GM18517 (cell line): ENCODE measurements at regions not wholly inside any gene's neighbourhood (a gene's known extent, or its start where the extent isn't known, plus 50 kb on each side); places are given as distances from the start of the nearest gene placed in this dataset.

Source experiments
- ATAC-seq: cut with Tn5 transposase; IDR thresholded peaks from one replicate; pipeline ENCODE4 v1.9.1; 2021; ENCODE audit warnings: mild to moderate bottlenecking, moderate library complexity; ENCODE audit not compliant: unreplicated experiment

DNA sequence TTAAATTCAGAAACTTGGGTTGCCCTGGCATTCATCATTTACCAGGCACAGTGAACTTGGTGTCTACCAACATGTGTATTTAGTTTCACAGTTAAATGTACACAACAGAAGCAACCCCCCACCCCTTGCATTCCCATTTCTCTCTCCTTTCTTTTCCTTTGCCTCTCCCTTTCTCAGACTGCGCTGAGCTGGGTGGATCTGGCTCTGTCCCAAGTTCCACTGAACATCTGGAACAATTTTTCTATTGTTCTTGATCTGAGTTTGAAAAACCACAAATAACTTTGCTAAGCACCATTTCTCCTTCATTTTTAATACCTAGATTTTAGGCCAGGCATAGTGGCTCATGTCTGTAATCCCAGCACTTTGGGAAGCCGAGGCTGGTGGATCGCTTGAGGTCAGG lies 242.2 kb downstream of the ABHD5 start:
- ATAC-seq, result no peak

DNA sequence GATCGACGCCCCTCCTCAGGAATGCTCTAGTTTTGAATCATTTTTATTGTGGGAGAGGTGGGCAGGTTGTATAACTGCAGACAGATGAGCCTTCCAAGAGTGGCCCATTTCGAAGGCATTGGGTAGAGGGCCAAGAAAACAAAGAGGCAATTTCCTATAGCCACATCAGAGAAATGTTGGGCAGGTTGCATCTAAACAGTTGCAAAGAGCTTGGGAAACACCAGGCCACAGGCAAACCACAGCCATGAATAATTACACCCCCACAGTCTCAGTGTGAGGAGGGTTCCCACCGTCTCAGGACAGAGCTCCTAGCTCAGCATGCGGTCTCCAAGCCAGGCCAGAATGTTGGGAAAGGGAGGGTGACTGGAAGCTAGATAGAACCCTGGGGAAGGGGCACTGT lies 257.3 kb downstream of the ABHD5 start:
- no peak for ATAC-seq

DNA sequence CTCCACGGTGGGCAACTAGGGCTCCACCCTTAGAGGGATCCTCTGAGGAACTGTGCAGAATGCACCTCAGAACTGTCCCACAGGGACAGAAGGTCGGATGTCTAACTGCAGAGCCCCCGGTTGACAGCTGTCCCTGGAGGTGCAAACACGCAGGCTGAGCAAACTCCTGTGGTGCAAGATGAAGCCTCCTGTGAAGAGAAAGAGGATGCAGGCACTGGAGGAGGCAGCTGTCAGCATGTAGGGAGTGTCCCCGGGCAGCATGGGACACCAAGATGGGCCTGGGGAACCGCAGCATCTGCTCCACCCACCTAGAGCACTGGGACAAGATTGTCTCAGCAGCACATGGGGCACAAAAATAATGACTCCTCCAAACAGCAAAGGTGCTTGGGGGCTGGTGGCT lies 258.9 kb downstream of the ABHD5 start:
- ATAC-seq, result no peak

DNA sequence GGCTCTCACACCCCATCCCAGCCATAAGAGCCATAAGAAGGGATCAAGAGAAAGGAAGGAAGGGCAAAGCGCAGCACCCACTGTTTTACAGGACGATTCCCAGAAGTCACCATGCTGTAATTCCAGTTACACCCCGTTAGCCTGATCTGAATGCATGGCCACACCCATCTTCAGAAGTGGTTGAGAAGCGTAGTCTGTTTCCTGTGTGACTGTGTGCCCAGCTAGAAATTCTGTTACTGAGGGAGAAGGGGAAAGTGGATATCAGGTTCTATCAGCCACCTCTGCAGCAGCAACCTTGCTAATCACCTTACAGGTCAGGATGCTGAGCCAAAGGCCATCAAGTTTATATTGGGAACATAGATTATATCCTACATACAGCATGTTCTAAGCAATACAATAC lies 260.0 kb downstream of the ABHD5 start:
- no peak for ATAC-seq

DNA sequence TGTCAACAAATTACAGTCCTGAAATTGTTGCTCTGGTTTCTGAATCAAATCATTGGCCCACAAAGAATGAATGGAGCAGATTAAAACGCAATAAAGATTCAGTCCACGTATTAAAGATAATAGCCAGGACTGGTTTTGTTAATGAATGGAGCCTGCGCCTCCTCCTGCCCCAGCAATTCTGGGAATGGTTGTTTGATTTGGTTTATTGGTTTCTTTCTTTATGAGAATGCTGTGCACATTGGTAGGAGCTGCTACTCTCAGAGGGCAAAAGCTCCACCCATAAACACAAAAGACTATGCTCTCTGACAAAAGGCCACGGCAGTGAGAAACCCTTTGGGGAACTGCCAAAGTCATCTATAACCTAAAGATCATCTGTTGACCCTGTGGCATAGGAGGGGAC lies 261.1 kb downstream of the ABHD5 start:
- no peak for ATAC-seq

DNA sequence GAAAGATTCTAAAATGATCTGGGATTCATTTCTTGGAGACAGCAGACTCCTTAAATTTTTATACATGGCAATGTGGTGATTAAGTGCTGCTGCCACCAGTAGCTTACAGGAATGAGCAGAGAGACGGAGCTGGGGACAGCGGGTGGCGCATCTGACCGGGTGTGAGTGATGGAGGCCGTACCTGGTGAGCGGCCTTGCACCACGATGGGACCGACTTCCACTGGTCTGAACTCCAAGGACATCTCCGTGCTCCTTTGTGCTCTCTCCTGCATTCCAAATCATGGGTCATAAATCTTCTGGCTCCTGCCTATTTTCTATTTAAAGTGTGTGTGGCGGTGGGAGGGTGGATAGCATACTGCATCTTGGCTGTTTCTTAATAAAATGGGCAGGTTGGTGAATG lies 262.6 kb downstream of the ABHD5 start:
- no peak for ATAC-seq

DNA sequence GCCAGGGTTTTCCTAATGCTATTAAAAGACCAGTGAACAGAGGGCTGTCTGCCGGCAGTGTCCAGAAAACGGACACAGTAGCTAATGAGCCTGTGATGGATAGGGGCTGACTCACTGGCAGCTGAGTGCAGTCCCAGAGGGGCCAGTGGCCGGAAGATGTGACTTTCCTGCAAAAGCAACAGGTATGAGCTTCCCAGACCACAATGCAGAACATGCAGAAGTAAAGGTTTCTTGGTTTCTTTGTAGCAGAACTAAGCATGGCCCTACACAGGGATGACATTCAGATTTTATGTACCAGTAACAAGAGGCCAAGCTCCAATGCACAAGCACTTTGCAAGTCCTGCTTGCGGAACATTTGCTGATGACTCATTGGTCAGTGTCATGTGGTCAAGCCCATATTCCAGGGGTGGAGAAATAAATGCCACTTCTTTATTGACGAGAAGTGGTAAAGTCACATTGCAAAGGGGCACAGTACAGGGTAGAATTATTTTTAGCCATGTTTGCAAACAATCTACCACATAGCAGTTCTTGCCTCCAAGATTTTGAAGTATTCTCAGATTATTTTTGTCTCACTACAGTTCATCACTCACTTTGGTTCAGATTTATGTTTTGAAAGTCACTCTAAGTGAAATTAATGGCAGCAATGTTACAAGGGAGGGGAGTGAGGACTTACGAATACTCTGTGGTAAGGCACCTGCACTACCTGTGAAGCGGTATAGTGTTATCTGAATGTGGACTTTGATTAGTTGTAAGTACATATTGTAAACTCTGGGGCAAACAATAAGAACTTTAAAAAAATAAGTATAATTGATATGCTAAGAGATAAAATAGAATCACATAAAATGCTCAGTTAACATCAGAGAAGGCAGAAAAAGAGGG lies 263.3 kb downstream of the ABHD5 start:
- no peak for ATAC-seq

DNA sequence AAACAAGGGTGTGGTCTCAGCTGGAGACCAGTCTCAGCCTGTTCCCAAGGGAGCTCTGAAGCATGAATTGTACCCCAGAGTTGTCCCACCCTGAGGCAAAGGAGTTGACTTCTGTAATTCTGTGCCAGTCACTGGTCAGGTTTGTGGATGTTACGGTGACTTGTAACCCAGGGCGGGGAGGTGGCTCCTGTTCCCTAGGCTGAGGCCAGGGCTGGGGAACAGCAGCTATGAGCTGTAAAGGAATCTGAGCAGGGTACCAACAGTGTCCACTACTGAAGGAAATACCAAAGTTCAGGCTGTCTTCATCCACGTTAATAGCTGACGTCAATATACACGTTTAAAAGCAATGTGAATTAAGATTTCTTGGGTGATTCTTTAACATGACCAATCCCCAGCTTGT lies 266.2 kb downstream of the ABHD5 start:
- ATAC-seq, result no peak

DNA sequence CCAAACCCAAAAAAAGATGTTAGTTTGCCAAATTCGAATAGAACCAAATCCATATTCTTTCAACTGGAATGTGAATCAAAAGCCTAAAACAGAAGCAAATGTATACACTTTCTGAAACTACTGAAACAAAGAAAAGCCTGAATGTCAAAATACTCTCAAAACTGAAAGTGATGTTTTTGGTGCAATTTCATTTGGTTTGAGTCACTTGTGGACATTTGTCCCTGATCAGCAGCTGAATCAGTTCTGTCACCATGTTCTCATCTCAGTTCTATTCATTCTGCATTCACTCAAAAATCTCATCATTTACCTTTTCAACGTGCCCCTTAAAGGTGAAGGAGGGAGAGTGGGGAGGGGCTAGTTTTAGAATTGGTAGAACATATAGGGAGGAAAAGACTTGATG lies 266.8 kb downstream of the ABHD5 start:
- no peak for ATAC-seq

DNA sequence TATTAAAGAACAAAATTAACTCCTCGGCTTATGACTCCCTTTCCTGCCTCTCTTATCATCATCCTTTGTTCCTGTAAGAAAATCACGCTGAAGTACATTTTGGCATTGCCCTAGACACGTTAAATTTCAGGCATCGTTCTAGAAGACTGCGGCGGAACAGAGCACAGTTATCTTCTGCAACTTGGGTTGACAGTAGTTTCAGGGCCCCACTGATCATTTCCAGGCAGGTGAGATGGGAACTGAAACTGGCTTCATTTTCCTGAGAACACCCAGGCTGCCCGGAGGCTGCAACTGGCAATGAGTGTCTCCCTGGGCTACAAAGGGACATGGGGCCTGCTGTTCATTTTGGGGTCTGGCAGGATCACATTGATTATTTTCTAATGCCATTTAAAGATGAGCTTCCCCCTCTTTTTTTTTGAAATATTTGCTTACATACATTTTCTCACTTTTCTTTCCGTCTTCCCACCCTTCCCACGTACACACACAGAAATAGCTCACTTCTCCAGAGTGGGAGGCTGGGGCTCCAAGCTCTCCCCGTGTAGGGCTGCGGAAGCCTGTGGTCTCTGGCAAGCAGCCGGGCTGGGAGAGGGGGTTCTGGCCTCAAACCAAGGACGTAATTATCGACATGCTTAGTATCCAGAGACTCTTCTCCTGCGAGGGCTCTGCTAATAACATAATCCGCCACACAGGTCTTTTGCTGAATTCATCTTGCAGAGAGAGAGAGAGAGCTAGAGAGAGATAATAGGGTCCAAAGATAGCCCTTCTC lies 267.4 kb downstream of the ABHD5 start:
- ATAC-seq, result no peak

DNA sequence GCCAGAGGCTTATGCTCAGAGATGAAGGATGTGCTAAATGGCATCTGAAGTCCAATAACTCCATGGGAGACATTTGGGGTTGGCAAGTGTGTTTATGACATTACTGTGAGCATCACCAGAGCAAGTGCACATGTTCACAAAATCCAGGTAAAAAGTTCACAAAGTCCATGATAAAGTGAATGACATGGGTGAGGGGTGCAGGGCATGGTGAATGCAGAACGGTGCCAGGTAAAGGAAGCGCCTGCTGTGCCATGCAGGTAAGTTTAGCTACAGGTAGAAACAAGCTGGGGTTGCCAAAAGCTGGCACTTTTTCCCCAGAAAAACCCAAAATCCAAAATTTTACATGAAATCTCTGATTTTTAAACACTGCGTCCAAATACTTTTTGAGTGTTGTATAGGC lies 268.2 kb downstream of the ABHD5 start:
- no peak for ATAC-seq

DNA sequence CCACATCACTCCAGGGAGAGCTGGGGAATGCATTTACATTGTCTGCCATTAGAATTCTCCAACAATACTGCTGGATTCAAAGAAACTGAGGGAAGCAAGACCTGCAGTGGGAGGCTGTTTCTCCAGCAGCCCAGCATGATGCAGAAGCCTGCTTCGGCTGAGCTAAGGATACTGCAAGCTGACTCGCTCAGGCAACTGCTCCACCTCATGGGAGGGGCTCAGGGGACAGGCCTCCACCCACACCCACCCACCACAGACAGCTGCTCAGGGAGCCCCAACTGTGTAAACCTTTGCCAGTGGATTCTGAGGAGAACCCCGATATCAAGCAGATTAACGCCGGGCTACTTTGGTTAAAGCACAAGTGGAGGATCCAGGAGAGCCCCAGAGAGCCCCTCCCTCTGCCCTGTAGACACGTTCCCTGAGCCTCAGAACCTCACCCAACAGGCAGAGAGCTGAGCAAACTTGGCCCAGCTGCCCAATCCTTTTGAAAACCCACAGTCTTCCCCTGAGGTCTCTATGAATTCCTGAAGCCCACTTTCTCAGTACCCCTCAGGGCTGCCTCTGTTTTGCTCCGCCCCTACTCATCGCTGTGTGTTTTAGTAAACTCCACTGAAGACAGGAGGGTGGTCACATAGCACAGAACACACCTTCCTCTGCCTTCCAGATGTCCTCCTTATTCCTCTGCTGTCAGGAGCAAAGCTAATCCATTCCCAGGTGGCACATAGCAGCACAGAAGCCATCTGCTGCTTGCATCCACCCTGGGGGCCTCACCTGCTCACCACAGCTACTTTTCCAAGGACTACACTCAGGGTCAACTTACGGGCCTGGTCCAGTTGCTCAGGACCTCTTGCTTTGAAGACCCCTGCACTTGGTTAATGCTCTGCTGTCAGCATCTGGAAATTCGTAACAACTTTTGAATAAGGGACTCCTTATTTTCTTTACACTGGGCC lies 269.0 kb downstream of the ABHD5 start:
- ATAC-seq, result no peak

DNA sequence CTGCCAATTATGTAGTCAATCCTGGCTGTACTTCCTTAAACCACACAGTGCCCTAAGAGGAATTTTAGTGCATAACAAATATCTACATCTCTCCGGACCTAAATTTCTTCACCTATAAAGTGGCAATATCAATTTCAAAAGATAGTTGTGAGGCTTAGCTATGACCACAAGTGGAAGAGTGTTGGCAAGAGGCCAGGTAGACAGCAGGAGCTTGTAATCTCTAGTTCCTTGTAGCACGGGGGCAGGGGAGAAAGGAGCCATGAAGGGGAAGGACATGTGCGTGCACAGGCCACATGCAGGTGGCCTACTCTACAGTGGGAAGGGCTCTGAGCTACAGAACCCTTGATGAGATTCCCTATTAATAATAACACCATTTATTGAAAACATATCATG lies 269.7 kb downstream of the ABHD5 start:
- no peak for ATAC-seq

DNA sequence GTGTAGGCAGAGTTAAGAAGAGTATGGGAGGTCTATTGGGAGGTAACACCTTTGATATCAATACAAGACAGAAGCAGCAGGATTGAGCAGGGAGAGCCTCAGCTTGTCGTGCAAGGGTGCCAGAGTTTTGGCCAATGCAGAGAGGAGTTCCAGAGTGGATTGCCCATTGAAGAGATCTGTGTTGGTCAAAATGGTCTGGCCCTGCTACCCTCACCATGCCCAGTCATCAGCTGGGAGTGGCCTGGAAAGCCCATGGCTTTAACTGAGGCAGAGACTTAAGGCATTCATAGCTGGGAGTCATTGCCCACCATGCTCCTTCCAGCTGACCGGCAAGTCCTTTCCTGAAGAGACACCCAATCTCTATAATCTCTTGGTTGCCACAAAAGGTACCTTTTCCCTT lies 271.3 kb downstream of the ABHD5 start:
- no peak for ATAC-seq

DNA sequence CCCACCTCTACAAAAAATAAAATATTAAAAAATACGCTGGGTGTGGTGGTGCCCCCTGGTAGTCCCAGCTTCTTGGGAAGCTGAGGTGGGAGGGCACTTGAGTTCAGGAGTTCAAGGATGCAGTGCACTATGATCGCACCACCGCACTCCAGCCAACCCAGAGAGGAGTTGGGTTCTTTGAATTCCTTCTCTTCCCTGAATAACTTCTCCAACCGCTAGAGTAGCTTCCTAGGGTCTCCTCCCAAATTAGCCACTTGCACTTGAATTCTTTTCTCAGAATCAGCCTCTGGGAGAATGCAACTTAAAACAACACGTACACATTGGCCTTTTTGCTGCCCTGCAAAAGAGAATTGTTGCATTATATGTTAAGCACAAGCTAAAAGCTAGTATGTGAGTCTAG lies 272.5 kb downstream of the ABHD5 start:
- no peak for ATAC-seq

DNA sequence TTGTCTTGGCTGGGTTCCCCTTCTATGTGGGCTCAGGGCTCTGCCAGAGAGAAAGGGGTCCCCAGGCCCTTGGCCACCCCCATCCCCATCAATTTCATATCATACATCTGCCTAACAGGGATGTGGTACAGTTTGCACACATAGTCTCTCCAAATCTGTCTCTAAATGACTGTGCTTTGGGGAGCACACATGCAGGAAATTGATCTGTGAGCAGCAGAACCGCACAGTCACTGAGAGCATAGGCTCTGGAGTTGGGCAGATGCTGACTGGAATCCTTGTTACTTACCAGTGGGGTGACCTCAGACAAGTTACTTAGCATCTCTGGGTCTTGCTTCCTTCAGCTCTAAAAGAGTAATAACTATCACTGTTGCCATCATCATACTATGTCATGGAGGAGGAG lies 273.9 kb downstream of the ABHD5 start:
- ATAC-seq, result no peak

DNA sequence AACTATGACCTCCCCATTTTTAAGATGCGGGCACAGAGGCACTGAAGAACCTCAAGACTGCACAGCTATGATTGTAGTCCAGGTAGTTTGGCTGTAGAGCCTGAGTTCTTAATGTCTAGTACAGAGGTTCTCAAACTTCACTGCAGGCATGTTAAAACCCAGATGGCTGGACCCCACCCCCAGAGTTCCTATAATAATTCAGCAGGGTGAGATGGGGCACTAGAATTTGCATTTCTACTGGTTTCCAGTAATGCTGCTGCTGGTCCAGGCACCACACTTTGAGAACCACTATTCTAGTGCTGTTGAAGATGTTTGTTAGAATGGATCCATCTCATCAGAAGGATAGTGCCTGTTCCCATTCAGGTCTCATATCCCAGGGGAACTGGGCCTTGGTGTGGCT lies 274.9 kb downstream of the ABHD5 start:
- ATAC-seq, result no peak

DNA sequence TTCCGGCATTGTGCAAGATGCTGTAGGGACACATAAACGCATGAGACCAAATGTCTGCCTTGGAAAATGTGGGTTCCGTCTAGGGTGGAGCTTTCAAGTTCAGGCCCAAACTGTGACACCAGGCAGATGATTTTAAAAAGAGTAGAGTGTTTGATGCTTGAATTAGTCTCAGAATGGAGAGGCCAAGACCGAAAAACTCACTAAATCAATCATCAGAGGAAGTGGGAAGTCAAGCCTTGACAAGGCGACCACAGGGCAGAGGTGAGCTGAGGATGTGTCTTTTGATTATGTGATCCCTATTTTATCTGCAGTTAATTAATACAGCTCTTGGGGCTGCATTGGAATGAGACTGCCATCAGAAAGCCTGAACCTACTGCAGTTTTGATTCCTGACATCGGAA lies 275.4 kb downstream of the ABHD5 start:
- no peak for ATAC-seq

DNA sequence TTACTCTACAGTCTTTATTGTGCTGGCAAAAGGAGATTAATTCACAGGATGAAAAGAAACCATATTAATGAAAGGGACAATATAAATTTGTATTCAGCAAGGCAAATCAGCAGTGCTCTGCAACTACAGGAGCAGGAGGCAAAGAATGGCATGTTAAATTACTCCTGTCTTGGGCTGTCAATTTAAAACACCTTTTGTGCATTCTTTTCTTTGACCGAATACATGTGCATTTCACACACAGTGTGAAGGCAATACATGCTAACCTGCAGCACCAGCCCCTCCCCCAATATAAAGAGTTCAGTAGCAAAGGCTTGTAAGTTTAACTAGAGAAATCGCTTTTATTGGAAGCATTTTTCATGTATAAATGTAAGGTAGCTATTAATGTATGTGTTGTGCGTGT lies 275.2 kb upstream of the TOPAZ1 start:
- no peak for ATAC-seq

DNA sequence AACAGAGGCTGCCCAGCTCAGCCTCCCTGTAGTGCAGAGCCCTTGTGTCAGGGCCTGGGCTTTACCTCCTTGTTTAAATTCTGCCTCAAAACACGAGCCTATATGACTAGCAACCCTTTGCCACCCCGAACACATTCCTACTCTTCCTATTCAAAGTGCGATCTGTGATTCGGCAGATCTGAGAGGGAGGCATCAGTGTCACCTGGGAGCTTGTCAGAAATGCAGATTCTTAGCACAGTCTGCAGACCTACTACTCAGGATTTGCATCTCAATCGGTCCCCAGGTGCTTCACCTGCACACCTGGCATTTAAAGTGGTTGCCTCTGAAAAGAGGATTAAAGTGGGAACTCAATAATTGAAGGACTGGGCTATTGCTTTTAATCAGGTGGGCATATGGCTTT lies 273.2 kb upstream of the TOPAZ1 start:
- ATAC-seq, result no peak

DNA sequence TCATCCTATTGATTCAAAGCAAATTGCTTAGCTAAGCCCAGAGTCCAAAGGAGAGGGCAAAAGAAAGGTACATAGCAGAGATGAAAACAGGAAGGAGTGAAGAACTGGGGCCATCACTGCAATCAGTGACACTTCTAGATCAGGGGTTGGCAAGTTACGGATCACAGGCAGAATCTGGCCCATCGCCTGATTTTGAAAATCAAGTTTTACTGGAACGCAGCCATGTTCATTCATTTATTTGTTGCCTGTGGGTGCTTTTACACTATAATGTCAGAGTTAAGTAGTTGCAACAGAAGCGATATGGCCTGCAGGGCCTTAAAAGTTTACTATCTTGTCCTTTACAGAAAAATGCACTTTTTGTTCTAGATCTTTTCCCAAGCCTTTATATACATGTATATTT lies 271.7 kb upstream of the TOPAZ1 start:
- no peak for ATAC-seq
